GM21360 (cell line): ENCODE measurements at regions not wholly inside any gene's neighbourhood (a gene's known extent, or its start where the extent isn't known, plus 50 kb on each side); places are given as distances from the start of the nearest gene placed in this dataset.

ENCODE experiments used
- ATAC-seq: cut with Tn5 transposase; IDR thresholded peaks from one replicate; pipeline ENCODE4 v1.9.1; 2021; ENCODE audit warnings: mild to moderate bottlenecking, moderate library complexity; ENCODE audit not compliant: unreplicated experiment

- ATAC-seq, result no peak
These were observed 53.4 kb downstream of the RPLP1 start for GRCh38 chr15:69505956-69506556.

GRCh38 chr15:69508659-69509058 lies 56.0 kb downstream of the RPLP1 start:
- ATAC-seq, result no peak

GRCh38 chr15:69509131-69509530 lies 56.5 kb downstream of the RPLP1 start:
- no peak for ATAC-seq

GRCh38 chr15:69510556-69510955 lies 57.9 kb downstream of the RPLP1 start:
- no peak for ATAC-seq

GRCh38 chr15:69511015-69511414 lies 58.4 kb downstream of the RPLP1 start:
- ATAC-seq, result no peak

GRCh38 chr15:69511716-69512340 lies 59.2 kb downstream of the RPLP1 start:
- ATAC-seq, result no peak

- ATAC-seq, result no peak
These were observed 60.9 kb downstream of the RPLP1 start for GRCh38 chr15:69513450-69513960.

GRCh38 chr15:69513986-69514385 lies 61.4 kb downstream of the RPLP1 start:
- ATAC-seq, result no peak

GRCh38 chr15:69515508-69515907 lies 62.9 kb downstream of the RPLP1 start:
- no peak for ATAC-seq

- ATAC-seq, result no peak
These were observed 63.3 kb downstream of the RPLP1 start for GRCh38 chr15:69515926-69516325.

- ATAC-seq, result no peak
These were observed 64.4 kb downstream of the RPLP1 start for GRCh38 chr15:69517052-69517451.

GRCh38 chr15:69518806-69519205 lies 66.2 kb downstream of the RPLP1 start:
- no peak for ATAC-seq

GRCh38 chr15:69520067-69520466 lies 67.4 kb downstream of the RPLP1 start:
- no peak for ATAC-seq

- ATAC-seq, result no peak
These were observed 69.7 kb downstream of the RPLP1 start for GRCh38 chr15:69522361-69522760.

GRCh38 chr15:69523010-69524001 lies 70.7 kb downstream of the RPLP1 start:
- no peak for ATAC-seq

- ATAC-seq, result no peak
These were observed 71.7 kb downstream of the RPLP1 start for GRCh38 chr15:69524296-69524695.

GRCh38 chr15:69524814-69525213 lies 72.2 kb downstream of the RPLP1 start:
- ATAC-seq, result no peak

GRCh38 chr15:69525543-69525942 lies 72.9 kb downstream of the RPLP1 start:
- ATAC-seq, result no peak

GRCh38 chr15:69526081-69527061 lies 73.8 kb downstream of the RPLP1 start:
- no peak for ATAC-seq

GRCh38 chr15:69529141-69529540 lies 76.5 kb downstream of the RPLP1 start:
- no peak for ATAC-seq
